Transverse colon (tissue), 4 donors: ENCODE measurements at regions not wholly inside any gene's neighbourhood (a gene's known extent, or its start where the extent isn't known, plus 50 kb on each side); places are given as distances from the start of the nearest gene placed in this dataset.

Source experiments
- EP300 ChIP-seq: sonication (generic); formaldehyde crosslinking; IDR thresholded peaks from one replicate; pipeline ENCODE4 v1.6.1; 2017; ENCODE audit warnings: antibody characterized with exemption, low read depth
- POLR2A ChIP-seq: fragments of 450-650 bp; IDR thresholded peaks from one replicate; pipeline ENCODE4 v1.6.1; 2016; ENCODE audit warnings: antibody characterized with exemption, mild to moderate bottlenecking, moderate library complexity
- POLR2AphosphoS5 ChIP-seq, 3 donors: sonication (generic); formaldehyde crosslinking; IDR thresholded peaks; one replicate each; pipeline ENCODE4 v1.6.1; 2016; ENCODE audit warnings: antibody characterized with exemption in 3 of 3
- TF ChIP-seq, protein P1 (sequence below), 5 experiments: fragments of 200-600 bp in 3 of 5; fragments of 450-650 bp in 2 of 5; sonication (generic) in 3 of 5; IDR thresholded peaks; 1 replicate in 2 of 5; 2 replicates in 3 of 5; pipeline ENCODE4 v1.5.1; 2016 to 2017; ENCODE audit warnings: antibody characterized with exemption in 5 of 5, inconsistent platforms in 3 of 5, mild to moderate bottlenecking in 2 of 5, moderate library complexity in 1 of 5

GRCh38 chr11:11774928-11775327 lies 66.8 kb upstream of the USP47 start:
- TF ChIP-seq POLR2A (no peak), POLR2AphosphoS5 (IDR thresholded peaks at IDR 0.05) (no peak), EP300 (no peak)
- TF ChIP-seq, protein P1, sequence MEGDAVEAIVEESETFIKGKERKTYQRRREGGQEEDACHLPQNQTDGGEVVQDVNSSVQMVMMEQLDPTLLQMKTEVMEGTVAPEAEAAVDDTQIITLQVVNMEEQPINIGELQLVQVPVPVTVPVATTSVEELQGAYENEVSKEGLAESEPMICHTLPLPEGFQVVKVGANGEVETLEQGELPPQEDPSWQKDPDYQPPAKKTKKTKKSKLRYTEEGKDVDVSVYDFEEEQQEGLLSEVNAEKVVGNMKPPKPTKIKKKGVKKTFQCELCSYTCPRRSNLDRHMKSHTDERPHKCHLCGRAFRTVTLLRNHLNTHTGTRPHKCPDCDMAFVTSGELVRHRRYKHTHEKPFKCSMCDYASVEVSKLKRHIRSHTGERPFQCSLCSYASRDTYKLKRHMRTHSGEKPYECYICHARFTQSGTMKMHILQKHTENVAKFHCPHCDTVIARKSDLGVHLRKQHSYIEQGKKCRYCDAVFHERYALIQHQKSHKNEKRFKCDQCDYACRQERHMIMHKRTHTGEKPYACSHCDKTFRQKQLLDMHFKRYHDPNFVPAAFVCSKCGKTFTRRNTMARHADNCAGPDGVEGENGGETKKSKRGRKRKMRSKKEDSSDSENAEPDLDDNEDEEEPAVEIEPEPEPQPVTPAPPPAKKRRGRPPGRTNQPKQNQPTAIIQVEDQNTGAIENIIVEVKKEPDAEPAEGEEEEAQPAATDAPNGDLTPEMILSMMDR (IDR thresholded peaks at IDR 0.05) = no peak
